ENCODE measurements at regions not wholly inside any gene's neighbourhood (a gene's known extent, or its start where the extent isn't known, plus 50 kb on each side); places are given as distances from the start of the nearest gene placed in this dataset.

DNA sequence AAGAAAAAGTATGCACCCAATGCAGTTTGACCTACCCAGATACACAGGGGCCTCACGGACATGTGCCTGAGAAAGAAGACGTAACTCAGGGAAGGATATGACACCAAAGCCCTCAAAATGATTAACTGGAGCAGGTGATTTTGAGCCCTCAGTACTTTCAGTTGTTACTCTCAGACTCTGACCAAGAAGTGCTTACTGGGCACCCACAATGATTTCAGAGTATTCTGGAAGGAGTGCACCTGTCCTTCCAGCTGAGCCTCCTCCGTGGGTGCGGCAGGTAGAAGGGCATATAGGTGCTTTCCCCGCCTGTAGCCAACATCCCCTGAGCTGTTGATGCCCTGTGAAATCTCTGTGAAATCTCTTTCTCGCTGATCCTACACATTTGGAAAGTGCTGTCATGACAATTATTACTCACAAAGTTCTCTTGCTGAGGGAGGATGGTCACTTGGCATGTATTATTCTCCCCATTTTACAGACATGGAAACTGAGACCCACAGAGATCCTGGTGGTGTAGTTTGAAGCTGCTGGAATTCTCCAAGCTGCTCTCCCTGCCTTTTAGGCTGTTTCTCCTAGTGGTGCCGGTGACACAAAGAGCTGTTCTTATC, 154.3 kb upstream of the CCND2 start:
- Histone ChIP-seq H3K36me3 (ENCODE audit: insufficient read depth, low read length) (no peaks in the 10 kb centered on the region), H3K9ac (ENCODE audit: low read depth, low read length) (no peak overlapping the region), H3K4me1 (ENCODE audit: insufficient read depth, low read length) (peaks cover 34% of the 10 kb centered on the region), H3K9me3 (ENCODE audit: control insufficient read depth, insufficient read depth, low read length) (no peaks in the 10 kb centered on the region)

DNA sequence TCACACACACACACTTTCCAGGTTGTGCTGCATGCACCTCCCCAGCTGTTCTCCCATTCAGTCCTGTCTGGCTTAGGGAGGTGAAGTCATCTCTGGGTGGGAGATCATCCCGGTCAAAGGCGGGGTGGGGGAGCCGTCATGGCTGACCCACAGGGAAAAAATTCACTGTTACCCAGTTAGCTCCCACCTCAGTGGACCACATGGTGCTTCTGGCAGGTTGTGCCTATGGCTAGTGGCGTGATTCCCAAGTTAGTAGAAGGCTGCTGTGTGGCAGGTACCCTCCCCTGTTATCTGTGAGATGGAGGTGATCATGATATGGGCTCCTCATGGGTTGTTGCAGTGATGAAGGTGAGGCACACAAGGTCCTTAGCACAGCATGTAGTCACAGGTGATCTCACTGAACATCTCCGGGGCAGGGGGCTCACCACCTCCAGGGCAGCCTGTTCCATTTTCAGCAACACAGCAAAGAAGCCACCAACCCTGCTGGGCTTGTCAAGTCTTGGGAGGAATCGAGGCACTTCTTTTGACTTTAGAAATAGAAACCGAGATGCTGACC, 154.9 kb upstream of the CCND2 start:
- H3K36me3 ChIP-seq (ENCODE audit: insufficient read depth, low read length) = no peaks in the 10 kb centered on the region
- H3K9ac ChIP-seq (ENCODE audit: low read depth, low read length) = no peak overlapping the region
- no peaks in the 10 kb centered on the region for H3K9me3 ChIP-seq (ENCODE audit: control insufficient read depth, insufficient read depth, low read length)
- H3K4me1 ChIP-seq (ENCODE audit: insufficient read depth, low read length) = peaks cover 34% of the 10 kb centered on the region

DNA sequence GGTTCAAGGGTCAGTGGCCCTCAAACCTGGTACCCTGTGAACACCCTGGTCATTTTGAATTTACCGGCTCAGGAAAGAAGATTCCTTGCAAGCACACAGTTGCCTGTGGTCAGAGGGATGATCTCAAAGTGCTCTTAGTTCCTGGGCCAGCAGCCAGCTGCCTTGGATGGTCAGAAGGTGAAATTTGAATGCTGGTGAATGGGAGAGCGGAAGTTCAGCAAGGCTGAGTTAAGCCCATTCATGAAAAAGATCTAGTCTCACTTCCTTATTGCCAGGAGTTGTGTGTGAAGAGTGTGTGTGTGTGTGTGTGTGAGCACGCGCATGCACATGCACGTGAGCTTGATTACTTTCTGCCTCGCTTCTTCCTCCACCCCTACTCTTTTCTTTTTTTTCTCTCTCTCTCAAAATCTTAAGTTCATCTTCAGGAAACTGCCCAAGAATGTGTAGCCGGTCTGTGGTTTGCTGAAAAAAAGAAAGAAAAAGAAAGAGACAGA, 155.5 kb upstream of the CCND2 start:
- Histone ChIP-seq H3K9me3 (ENCODE audit: control insufficient read depth, insufficient read depth, low read length) (no peaks in the 10 kb centered on the region), H3K4me1 (ENCODE audit: insufficient read depth, low read length) (peaks cover 34% of the 10 kb centered on the region), H3K9ac (ENCODE audit: low read depth, low read length) (no peak overlapping the region), H3K36me3 (ENCODE audit: insufficient read depth, low read length) (no peaks in the 10 kb centered on the region)

DNA sequence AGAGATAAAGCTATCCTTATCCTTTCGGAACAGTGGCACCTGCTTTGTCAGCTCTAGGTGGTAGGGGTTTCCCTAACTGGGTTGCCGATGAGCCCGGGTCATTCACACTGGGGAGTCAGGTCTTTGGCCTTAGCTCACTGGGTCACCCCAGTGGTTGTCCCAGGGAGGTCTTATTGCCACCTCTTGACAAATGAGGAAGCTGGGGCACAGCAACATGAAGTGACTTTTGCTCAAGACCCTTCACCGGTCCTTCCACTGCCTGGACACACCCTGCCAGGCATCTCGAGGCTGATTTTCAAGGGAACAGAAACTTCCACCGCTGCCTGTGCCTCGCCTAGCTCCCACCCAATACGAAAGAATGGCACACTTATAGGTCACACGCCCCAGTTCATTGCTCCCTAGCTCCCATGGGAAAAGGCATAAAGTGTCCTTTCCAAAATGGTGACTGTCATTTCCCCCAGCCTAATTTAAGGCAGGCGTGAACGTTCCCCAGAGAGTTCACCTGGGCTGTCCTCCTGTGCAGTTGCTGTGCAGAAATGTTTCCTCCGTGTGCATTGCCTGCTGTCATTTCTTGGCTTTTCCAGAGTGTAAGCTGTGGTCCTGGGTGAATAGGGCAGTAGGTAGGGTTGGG, 156.1 kb upstream of the CCND2 start:
- peaks cover 34% of the 10 kb centered on the region for H3K4me1 ChIP-seq (ENCODE audit: insufficient read depth, low read length)
- no peaks in the 10 kb centered on the region for H3K9me3 ChIP-seq (ENCODE audit: control insufficient read depth, insufficient read depth, low read length)
- no peak overlapping the region for H3K9ac ChIP-seq (ENCODE audit: low read depth, low read length)
- no peaks in the 10 kb centered on the region for H3K36me3 ChIP-seq (ENCODE audit: insufficient read depth, low read length)

DNA sequence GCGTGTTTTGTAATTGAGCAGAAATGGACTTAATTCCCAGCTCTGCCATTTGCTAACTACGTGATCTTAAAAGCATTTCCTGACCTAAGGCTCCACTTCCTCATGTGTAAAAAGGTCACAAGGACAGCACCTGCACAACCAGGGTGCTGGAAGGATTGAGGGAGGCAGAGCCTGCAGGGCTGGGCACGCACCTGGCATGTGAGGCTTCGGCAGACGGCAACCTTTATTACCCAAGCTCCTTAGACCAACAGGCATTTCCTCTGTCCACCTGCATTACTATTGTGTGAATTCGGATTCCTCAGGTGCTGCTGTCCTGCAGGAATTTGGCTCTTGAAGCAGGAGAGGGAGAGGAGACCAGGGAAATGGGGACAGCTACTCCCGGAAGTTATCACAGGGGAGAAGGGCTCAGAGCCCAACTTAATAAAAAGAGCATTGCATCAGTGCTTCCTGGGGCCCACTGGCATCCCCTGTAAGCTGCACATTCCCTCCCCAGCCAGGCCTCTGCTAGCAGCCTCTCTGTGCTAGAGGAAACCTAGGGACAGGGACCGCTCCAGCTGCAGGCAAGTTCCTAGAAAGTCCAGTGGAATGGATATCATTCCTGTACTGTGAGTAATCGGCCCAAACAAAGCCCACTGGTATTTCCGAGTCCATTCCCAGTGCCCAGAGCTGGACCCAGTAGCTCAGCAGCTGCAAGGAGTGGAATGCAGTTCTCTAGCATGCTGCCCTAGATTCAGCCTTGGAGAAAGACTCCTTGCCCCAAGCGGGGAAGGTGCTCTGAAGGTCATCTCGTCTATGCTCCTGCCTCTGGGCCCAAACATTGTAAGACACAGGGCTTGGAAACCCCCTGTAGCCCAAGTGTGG, 157.1 kb upstream of the CCND2 start:
- H3K9me3 ChIP-seq (ENCODE audit: control insufficient read depth, insufficient read depth, low read length) = no peaks in the 10 kb centered on the region
- H3K4me1 ChIP-seq (ENCODE audit: insufficient read depth, low read length) = peaks cover 34% of the 10 kb centered on the region
- H3K9ac ChIP-seq (ENCODE audit: low read depth, low read length) = no peak overlapping the region
- no peaks in the 10 kb centered on the region for H3K36me3 ChIP-seq (ENCODE audit: insufficient read depth, low read length)

DNA sequence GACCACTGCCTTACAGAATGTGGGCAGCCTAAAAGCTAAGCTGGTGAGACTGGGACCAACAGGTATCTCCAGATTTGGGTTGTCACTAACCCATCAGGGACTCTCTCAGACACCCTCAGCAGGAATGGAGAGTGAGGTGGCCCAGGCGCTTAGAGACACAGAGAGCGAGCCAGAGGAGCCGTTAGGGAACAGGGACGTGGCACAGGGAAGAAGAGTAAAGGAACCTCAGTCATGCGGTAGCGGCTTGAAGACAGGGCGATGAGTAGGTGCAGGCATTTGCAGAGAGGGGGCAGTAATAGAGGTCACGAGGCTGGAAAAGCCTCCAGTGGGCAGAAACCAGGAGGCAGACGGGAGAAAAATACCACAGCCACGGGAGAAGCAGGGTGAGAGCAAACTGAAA, 158.0 kb upstream of the CCND2 start:
- no peak overlapping the region for H3K9ac ChIP-seq (ENCODE audit: low read depth, low read length)
- H3K36me3 ChIP-seq (ENCODE audit: insufficient read depth, low read length) = no peaks in the 10 kb centered on the region
- peaks cover 34% of the 10 kb centered on the region for H3K4me1 ChIP-seq (ENCODE audit: insufficient read depth, low read length)
- H3K9me3 ChIP-seq (ENCODE audit: control insufficient read depth, insufficient read depth, low read length) = no peaks in the 10 kb centered on the region

DNA sequence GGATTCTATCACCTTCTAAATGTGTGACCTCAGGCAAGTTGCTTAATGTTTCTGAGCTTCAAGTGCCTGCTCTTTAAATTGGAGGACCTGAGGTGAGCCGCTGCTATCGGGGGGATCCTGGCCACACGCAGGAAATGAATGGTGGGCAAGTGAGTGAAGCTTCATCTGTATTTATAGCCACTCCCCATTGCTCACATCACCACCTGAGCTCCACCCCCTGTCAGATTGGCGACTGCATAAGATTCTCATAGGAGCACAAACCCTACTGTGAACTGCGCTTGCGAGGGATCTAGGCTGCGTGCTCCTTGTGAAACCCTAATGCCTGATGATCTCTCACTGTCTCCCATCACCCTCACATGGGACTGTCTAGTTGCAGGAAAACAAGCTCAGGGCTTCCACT, 158.6 kb upstream of the CCND2 start:
- H3K9ac ChIP-seq (ENCODE audit: low read depth, low read length) = no peak overlapping the region
- H3K36me3 ChIP-seq (ENCODE audit: insufficient read depth, low read length) = no peaks in the 10 kb centered on the region
- peaks cover 34% of the 10 kb centered on the region for H3K4me1 ChIP-seq (ENCODE audit: insufficient read depth, low read length)
- H3K9me3 ChIP-seq (ENCODE audit: control insufficient read depth, insufficient read depth, low read length) = no peaks in the 10 kb centered on the region

DNA sequence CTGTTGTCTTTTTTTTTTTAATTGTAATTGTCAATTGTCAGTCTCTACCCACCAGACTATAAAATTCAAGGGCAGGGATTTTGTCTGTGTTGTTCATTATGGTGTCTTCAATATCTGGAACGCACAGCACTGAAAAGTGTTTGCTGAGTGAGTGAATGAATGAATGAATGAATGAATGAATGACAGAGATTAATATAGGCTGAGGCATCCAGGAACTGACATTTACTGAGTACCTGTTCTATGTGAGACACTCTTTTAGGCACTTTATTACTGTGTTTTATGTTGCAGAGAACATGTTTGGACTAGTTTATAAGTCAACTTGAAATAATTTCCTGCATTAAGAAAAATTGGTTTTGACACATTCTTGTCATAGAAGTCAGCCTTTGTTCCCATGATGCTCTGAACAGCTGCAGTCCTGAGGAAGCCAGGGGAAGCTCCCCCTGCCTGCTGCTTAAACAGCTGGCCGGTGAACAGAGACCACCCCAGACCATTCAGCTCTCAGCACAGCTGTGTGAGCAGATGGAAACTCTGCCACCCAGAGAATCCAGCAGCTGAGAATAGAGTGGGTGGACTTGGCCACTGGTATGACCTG, 160.7 kb upstream of the CCND2 start:
- H3K9me3 ChIP-seq (ENCODE audit: control insufficient read depth, insufficient read depth, low read length) = no peaks in the 10 kb centered on the region
- no peak overlapping the region for H3K9ac ChIP-seq (ENCODE audit: low read depth, low read length)
- H3K4me1 ChIP-seq (ENCODE audit: insufficient read depth, low read length) = peaks cover 26% of the 10 kb centered on the region
- H3K36me3 ChIP-seq (ENCODE audit: insufficient read depth, low read length) = no peaks in the 10 kb centered on the region

DNA sequence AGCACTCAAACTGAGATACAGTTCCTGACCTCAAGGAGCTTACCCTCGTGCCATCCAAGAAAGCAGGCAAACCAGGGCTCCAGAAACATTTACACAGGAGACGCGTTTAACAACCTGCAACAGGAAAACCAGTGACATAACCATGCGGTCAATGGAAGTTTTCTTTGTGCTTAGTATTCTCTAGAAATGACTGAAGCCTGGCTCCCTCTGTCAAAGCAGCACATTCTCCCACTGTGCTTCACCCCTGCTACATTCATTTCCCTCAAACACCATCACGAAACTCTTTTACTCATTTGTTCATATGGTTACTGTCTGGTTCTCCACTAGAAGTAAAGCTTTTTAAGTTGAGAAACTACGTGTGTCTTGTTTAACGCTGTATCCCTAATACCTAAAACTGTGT, 161.3 kb upstream of the CCND2 start:
- Histone ChIP-seq H3K9me3 (ENCODE audit: control insufficient read depth, insufficient read depth, low read length) (no peaks in the 10 kb centered on the region), H3K4me1 (ENCODE audit: insufficient read depth, low read length) (peaks cover 21% of the 10 kb centered on the region), H3K9ac (ENCODE audit: low read depth, low read length) (no peak overlapping the region), H3K36me3 (ENCODE audit: insufficient read depth, low read length) (no peaks in the 10 kb centered on the region)

DNA sequence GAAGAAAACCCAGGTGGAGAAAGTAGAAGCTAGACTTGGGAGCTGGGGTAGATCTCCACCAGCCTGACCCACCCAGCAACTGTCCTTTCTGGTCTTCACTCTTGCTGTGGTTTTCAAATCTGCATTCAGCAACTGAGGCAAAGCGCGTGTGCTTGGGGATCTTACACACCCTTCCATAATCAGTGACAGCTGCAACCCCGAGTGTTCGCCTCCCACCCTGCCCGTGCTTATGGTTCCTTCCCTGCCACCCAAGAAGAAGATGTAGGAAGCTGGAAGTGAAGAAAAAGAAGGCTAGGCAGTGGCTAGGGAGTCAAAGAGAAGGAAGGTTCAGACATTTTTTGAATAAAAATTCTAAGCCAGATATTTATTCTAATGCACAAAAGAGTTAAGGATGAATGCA, 162.6 kb upstream of the CCND2 start:
- H3K9me3 ChIP-seq (ENCODE audit: control insufficient read depth, insufficient read depth, low read length) = no peaks in the 10 kb centered on the region
- H3K36me3 ChIP-seq (ENCODE audit: insufficient read depth, low read length) = no peaks in the 10 kb centered on the region
- H3K4me1 ChIP-seq (ENCODE audit: insufficient read depth, low read length) = peaks cover 8% of the 10 kb centered on the region

DNA sequence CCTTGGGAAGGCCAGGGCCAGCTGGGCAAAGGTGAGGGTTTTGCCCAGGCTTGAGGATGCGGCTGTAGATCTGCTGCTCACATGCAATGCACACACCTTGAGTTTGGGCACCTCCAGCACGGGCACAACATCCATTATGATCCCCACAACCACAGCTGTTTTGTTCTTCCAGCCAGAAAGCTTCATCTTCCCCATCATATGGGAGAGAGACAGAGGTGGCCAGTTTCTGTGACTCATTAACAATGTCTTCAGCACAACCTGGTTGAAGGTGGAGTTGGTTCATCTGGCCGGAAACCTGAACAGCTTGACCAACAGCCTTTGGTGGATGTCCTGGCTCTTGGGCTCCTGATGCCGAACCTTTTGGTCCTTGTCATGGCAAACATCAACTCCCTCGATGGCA, 163.7 kb upstream of the CCND2 start:
- peaks cover 3% of the 10 kb centered on the region; the same call in 1 of the 2 replicates for H3K4me1 ChIP-seq (ENCODE audit: insufficient read depth, low read length)
- no peaks in the 10 kb centered on the region for H3K9me3 ChIP-seq (ENCODE audit: control insufficient read depth, insufficient read depth, low read length)
- no peak overlapping the region for H3K9ac ChIP-seq (ENCODE audit: low read depth, low read length)
- no peaks in the 10 kb centered on the region for H3K36me3 ChIP-seq (ENCODE audit: insufficient read depth, low read length)

More for the DNA sequence above, 162.6 kb upstream of the CCND2 start:
- no peak overlapping the region for H3K9ac ChIP-seq (ENCODE audit: low read depth, low read length)

DNA sequence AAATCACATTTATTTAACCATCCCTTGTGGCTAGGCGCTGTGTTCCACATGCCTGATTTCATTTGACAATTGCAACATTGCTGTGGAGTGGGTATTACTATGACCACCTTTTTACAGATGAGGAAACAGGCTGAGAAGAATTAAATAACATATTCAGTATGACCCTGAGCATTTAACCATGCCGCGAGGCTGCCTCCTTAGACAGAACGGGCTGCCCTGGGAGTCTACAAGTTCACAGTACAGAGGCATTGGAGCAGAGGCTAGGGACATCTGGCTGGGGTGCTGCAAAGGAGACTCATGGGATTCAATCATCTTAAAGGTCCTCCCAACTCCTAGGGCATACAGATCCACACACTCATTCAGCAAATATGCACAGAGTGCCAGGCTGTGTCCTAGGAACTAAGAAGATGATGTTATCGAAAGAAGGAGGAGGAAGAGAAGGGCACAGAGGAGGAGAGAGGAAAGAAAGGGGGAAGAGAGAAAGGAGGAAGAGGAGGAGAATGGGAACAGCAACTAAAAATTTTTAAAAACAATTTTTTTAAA, 164.7 kb upstream of the CCND2 start:
- Histone ChIP-seq H3K9me3 (ENCODE audit: control insufficient read depth, insufficient read depth, low read length) (no peaks in the 10 kb centered on the region), H3K4me1 (ENCODE audit: insufficient read depth, low read length) (no peaks in the 10 kb centered on the region), H3K36me3 (ENCODE audit: insufficient read depth, low read length) (no peaks in the 10 kb centered on the region), H3K9ac (ENCODE audit: low read depth, low read length) (no peak overlapping the region)

DNA sequence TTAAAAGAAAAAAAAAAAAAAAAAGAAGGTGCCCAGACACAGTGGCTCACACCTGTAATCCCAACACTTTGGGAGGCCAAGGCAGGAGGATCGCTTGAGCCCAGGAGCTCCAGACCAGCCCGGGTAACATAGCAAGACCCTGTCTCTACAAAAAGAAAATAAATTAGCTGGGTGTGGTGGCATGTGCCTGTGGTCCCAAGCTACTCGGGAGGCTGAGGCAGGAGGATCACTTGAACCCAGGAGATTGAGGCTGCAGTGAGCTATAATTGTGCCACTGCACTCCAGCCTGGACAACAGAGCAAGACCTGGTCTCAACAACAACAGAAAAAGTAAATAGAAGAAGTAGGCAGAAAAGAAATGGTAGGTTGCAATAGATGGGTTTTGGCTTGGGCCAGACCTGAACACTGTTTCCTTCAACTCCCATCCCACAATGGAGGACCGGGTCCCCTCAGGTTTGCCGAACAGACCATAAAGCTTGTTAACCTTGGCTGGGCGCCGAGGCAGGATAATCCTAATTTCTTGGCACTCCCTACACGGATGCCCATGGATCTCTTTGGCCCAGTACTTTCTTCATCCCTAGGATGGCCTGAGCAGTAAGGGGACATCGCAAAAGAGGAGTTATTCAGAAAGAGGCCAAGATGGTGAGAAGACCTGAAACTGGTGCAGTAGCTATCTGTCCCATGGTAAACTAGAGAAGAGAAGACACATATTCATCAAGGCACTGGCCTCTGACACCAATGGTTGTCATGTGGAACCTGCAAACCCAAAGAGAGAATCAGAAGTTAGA, 165.5 kb upstream of the CCND2 start:
- H3K9me3 ChIP-seq (ENCODE audit: control insufficient read depth, insufficient read depth, low read length) = no peaks in the 10 kb centered on the region
- no peaks in the 10 kb centered on the region for H3K4me1 ChIP-seq (ENCODE audit: insufficient read depth, low read length)
- no peak overlapping the region for H3K9ac ChIP-seq (ENCODE audit: low read depth, low read length)
- H3K36me3 ChIP-seq (ENCODE audit: insufficient read depth, low read length) = no peaks in the 10 kb centered on the region
